Activated T-helper 1 cell treated with anti-CD3 and anti-CD28 coated beads, Interleukin-2, amount 50 U/mL, for 16 hours (primary cell): ENCODE measurements at regions not wholly inside any gene's neighbourhood (a gene's known extent, or its start where the extent isn't known, plus 50 kb on each side); places are given as distances from the start of the nearest gene placed in this dataset.

ENCODE experiments used
- DNase-seq, 2 donors: peaks; one replicate each; pipeline ENCODE4 v3.0.0-alpha.2; 2020; ENCODE audit warnings: low read depth in 1 of 2, low spot score in 1 of 2

DNA sequence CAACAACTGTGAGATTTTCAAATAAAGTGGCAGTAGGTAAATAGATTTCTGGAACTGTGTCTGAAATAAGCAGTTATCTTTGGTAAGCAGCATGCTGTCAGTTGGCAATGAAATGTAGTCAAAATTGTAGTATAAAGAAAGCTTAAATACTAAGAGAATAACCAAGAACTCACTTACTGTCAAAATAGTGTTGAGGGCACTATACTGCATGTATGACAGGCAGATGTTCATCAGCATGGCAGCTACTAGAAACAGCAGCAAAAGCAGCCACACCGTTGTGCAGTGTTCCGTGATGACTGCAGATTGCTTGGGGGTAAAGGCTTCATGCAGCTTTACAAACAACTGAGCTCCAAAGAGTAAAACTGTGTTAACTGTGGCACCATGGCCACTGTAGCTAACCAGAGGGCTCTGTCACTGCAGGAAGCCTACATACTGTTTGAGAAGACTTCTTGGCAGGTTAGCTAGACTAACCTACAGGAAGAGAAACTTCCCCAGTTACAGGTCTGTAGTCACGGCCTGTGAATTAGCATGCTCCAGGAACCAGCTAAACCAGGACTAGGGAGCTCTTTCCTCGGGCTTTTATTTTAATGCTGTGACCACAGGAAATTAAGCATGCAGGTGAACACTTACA is 459.7 kb downstream of the TBL1XR1 start:
- no peak for DNase-seq

DNA sequence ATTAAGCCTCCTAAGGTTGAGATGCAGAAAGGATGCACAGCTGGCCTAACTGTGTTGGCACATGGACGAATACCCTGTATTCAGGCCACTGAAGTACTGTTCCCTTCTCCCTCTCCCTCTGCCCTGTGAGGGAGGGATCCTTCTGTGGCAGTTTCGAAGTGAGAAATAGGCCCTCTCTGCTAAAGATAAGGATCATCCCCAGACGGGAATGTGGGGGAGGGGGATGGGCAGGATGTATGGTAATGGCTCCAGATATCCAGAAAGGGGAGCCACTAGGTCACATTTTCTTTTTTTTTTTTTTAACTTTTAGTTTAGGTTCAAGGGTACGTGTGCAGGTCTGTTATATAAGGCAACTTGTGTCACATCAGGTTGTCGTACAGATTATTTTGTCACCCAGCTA is 463.1 kb downstream of the TBL1XR1 start:
- no peak for DNase-seq

DNA sequence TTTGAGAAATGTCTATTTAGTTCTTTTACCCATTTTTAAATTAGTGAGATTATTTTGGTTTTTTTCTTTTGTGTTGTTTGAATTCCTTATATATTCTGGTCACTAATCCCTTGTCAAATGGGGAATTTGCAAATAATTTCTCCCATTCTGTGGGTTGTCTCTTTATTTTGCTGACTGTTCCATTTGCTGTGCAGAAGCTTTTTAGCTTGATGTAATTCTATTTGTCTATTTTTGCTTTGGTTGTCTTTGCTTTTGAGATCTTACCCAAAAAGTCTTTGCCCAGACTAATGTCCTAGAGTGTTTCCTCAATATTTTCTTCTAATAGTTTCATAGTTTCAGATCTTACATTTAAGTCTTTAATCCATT is 472.9 kb downstream of the TBL1XR1 start:
- no peak for DNase-seq

- DNase-seq, result no peak
These were observed 473.4 kb downstream of the TBL1XR1 start for GRCh38 chr3:176723758-176724393.

DNA sequence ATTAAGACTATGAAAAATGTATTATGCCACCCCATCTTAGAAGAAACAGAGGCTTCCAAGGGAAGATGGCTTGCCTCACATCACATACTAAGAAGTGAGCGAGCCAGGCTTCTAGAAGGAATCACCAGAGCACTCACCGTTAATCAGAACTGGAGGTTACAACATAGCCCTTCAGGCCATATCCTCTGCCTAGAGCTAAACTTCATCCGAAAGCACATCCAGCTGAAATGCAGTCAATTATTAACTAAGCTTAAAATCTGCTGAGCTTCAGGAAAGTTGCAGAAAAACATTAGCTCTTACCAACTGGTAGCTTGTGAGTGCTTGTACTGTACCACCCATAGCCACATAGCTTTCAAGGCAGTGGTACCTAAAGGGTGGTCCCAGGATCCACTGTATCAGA is 483.2 kb downstream of the TBL1XR1 start:
- DNase-seq, result no peak

DNA sequence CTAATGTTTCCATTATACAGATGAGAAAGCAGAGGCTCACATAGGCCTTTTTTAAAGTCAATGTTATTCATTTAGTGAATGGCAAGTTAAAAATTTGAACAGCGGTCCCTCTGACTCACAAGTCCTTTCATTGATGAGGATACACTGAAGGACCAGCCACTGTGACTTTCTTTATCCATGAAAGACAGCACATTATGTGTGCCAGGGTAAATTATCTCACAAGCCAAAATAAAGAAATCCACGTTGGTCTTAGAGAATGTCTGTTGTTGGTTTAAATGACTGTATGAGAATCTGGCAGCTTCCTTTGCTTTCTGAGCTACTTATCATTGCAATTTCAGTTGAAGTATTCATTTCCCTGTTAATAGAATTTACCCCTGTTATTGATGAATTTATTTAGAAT is 485.1 kb downstream of the TBL1XR1 start:
- no peak for DNase-seq

- no peak for DNase-seq
These were observed 498.0 kb downstream of the TBL1XR1 start for GRCh38 chr3:176699288-176699687.

GRCh38 chr3:176697284-176697889 is 499.9 kb downstream of the TBL1XR1 start:
- no peak for DNase-seq

DNA sequence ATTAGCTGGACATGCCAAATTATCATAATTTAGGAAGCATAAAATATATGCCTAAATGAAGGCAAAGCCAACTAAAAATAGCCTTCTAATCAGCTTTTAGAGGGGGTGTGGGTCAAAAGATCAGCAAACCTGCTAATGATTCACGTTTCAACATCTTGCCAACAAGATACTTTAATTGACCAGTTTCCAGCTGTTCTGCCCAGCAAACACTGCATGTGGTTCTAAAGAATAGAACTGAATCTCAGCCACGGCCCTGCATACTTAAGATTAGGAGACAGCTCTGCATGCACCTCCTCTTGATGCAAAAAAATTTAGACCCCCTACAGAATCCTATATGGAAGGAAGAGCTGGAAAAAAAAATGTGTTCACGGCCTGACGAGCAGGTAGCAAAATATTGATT is 500.5 kb downstream of the TBL1XR1 start:
- DNase-seq, result no peak

DNA sequence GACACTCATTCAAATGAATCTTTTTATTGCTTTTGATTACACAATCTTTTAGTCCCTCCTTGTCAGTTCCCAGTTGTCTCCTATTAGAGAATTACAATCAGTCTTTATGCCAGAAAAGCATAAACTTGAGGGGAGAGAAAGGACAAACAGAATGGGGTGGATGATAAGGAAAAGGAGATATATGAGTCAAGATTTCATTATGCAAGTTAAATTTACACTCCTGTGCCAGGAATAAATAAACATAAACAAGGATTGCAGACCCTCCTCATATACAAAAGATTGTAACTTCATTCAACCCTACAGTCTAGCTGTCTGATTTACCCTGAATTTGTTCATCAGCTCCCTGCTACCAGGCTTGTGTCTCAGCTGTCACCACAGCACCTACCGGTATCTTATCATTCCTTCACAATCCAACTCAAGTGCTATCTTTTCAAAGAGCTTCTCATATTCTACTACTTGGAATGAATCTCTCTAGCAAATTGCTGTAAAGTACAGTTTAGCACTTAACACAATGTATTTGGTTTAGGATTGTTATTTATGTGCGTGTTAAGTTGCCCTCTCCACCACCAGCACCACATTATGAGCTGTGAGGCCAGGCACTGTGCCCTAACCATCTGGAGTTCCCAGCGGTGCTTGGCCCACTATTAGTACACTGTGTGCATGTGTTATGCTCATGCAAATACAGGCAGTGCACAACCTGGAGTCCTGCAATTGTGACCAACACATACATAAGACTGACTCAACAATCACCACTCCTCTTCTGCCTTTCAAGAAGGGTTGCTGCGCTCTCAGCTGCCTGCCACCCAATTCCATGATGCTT is 504.1 kb downstream of the TBL1XR1 start:
- DNase-seq, result no peak

DNA sequence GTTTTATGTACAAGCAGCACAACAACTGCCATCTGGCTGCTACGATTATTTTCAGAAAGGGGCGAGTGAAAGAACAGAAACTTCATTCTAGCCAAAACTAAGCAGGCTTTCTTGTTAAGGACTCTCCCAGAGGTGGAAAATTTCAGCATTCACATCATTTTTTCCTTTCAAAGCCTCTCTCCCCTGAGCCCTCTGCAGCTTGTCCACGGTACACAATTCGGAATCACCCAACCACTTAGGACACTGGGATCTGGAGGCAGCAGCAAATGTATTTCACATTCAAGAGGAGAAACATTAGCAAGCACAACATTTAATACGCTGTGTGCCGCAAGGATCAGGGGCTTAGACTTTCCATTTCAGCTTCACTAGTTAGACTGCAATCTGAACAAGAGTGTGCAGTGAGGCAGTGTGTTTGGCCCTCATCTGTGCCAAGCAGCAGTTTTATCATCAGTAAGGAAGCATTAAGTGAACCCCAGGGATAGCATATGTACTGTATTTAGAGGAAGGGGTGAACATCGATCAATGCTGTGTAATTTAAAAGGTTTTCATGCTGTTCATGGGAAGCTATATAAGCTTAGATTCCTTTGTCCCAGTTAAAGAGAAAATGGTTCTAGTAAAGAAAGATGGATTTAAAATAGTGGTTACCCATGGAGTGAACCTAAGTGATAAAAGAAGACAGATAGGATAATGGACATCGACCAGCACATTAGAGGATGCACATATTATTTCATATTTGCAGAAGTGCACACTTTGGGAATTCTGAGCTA is 504.9 kb downstream of the TBL1XR1 start:
- no peak for DNase-seq

- DNase-seq, result no peak
These were observed 507.0 kb downstream of the TBL1XR1 start for GRCh38 chr3:176690083-176690869.

- no peak for DNase-seq
These were observed 509.5 kb downstream of the TBL1XR1 start for GRCh38 chr3:176687754-176688153.

- DNase-seq, result no peak
These were observed 513.9 kb downstream of the TBL1XR1 start for GRCh38 chr3:176683382-176683781.

DNA sequence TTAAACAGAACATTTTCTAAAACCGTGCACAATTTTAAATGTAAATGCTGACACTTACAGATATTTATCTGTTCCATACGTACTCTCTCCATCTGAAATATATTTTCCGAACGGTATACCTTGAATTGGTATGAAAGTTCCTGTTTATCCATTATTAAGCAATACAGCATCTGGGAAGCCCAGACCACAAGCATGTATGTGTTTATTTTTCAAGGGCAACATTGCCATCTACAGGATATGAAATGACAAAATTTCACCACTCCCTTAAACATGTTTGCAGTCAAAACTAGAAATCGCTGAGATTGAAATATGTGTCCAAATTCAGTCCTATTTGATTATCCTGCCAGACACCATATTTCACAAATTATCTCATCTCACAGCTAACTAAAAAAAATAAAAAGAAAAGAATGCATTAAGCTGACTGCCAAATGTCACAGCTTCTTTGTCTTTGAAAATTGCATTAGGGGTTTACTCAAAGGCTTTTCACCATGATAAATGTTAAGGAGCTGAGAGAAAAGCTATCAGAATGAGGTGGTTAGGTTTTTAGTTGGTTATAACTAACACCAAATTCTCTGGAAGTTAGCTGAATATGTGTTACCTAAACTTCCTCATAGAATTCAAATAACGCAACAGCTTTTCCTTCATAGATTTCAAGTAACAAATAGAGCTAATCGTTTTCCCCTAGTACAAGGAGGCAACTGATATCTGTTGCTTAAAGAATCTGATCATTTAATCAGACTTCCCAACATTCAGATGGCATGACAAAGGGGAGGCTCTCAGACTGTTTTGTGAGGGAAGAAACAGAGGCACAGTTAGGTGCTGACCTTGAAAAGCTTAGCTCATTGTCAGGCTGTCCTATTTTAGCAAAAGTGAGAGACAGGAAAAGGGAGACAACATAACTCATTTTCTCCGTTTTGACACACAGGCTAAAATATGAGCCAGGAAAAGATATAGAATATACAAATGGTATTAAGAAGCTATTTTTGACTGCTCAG is 533.1 kb downstream of the TBL1XR1 start:
- DNase-seq, result no peak

GRCh38 chr3:176663387-176663786 is 533.9 kb downstream of the TBL1XR1 start:
- DNase-seq, result no peak

GRCh38 chr3:176661432-176661964 is 535.8 kb downstream of the TBL1XR1 start:
- no peak for DNase-seq

- no peak for DNase-seq
These were observed 541.7 kb downstream of the TBL1XR1 start for GRCh38 chr3:176655404-176656094.
